Vagina (tissue), 2 donors: ENCODE measurements at regions not wholly inside any gene's neighbourhood (a gene's known extent, or its start where the extent isn't known, plus 50 kb on each side); places are given as distances from the start of the nearest gene placed in this dataset.

Source experiments
- CTCF ChIP-seq, 3 experiments: fragments of 450-650 bp in 2 of 3; fragments of 200-600 bp in 1 of 3; sonication (generic) in 1 of 3; IDR thresholded peaks; one replicate each; pipeline ENCODE4 v1.5.1; 2017 to 2019; ENCODE audit warnings: antibody characterized with exemption in 3 of 3, mild to moderate bottlenecking in 2 of 3, moderate library complexity in 2 of 3
- POLR2AphosphoS5 ChIP-seq, 2 donors: sonication (generic); formaldehyde crosslinking; IDR thresholded peaks; one replicate each; pipeline ENCODE4 v1.9.0; 2017; ENCODE audit warnings: antibody characterized with exemption in 2 of 2, mild to moderate bottlenecking in 2 of 2, low read depth in 1 of 2; ENCODE audit not compliant: insufficient read depth in 1 of 2

DNA sequence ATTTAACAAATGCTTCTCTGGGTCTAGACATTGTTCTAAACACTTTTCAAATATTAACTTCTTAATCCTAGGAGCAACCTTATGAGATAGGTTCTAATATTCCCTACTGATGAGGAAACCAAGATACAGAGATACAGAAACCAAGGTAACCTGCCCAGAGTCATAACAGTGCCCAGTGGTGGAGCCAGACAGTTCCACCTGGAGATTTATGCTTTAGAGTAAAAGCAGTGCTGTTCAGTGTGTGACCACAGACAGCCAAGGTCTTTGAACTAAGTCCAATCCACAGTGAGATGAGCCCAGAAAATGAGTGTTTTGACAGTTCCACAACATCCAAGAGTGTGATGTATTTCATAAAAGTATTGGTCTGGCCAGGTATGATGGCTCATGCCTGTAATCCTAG is 105.2 kb upstream of the UMPS start:
- no peak for TF ChIP-seq POLR2AphosphoS5 (IDR thresholded peaks at IDR 0.05; ENCODE audit: insufficient read depth in 1 of 2, low read depth in 1 of 2)
- TF ChIP-seq CTCF (IDR thresholded peaks at IDR 0.05), result no peak
